GM10266 (cell line): ENCODE measurements at regions not wholly inside any gene's neighbourhood (a gene's known extent, or its start where the extent isn't known, plus 50 kb on each side); places are given as distances from the start of the nearest gene placed in this dataset.

Experiments
- DNase-seq: peaks from one replicate; pipeline ENCODE4 v3.0.0; 2012; ENCODE audit errors: extremely low spot score
- CTCF ChIP-seq: IDR thresholded peaks from 2 replicates; pipeline ENCODE4 v1.5.1; 2012; ENCODE audit warnings: mild to moderate bottlenecking, low read depth; ENCODE audit not compliant: control insufficient read depth, insufficient read depth; ENCODE audit errors: missing control alignments

DNA sequence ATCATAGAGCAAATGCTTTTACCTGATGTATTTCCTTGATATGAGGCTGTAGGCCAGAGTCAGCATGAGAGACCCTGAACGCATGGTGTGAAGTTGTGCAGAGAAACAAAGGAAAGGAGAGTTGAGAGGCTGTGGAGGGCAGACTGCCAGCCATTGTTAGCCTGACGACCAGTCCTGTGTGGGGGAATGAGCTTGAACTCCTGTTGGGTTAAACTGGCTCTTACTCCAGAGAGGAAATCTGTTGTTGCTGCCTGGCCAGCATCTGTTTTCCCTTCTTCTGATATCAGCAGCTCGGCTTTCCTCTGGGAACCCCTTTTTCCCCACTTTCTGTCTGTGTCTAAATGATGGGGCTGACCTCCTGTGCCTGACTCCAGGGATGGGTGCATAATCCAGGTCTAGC lies 158.2 kb upstream of the ZFP64 start:
- TF ChIP-seq CTCF: no peak
- no peak for DNase-seq

DNA sequence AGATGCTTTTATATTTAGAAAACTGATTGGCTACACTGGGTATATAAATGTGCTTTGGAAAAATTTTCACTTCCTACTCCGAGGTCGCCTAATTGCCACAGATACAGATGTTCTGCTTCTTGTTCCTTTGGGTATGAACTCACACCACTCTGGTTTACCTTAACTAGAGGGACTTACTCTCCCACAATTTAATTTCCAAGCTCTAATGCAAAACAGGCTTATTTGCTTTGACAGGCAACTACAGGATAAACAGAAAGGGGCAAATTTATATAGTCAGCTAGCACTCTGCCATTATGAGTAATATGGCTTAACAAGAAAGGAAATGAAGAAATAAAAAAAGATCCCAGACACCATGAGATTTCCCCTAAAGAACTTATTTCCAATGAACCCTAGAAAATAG lies 156.9 kb upstream of the ZFP64 start:
- no peak for DNase-seq
- TF ChIP-seq CTCF: no peak

DNA sequence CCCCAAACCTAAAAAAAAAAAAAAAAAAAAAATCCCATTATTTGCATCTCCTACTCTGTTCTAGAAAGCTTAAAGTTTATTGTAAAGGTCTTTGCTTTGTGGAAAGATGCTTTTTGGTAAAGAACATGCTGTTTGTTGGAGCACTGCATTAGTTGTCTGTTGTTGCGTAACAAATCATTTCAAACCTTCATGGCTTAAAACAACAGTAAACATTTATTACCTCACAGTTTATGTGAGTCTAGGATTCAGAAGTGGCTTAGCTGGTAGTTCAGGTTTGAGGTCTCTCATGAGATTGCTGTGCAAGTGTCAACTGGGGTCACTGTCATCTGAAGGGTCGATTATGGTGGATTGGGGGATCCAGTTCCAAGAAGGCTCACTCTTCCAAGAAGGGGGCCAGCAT lies 155.2 kb upstream of the ZFP64 start:
- no peak for TF ChIP-seq CTCF
- DNase-seq: no peak

DNA sequence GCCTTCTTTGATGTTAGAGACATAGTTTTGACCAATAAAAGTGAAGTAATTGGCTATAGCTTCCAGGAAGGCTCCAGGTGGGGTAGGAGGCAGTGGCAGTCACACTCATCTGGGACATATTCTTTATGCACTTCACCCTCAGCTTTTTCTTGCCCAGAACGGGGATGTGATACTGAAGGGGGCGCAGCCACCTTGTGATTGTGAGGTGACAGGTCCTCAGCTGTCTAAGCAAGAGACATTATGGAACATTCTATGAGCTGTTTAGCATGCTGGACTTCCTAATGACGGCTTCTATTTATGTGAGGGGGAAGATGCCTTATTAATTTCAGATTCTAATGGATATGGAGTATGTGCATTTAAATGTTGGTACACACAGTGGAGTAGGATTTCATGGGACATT lies 151.3 kb upstream of the ZFP64 start:
- TF ChIP-seq CTCF: no peak
- DNase-seq: no peak

DNA sequence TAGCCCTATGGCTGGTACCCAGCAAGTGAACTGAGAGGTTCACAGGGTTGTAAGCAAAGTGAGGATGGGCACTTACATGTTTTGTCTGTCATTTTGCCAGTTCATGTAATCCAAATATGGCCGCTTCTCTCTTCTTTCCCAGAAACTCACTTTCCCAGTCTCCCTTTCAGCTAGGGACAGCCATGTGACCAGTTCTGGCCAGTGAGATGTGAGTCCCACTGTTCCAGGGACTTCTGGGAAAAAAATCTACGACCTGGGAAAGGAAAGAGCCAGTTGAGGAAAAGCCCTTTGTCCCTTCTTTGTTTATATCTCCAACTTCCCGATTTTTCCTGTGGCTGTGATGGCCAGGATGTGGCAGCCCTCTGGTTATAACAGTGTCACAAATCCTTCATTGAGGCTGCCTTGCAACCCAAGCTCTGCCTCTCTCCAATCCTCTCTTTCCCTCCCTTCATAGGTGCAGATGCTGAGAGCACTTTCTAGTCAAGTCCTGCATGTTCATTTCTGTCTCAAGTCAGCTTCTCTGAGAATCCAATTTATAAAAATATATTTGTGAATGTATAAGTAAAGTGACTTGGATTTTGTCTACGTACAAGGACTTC lies 148.6 kb upstream of the ZFP64 start:
- TF ChIP-seq CTCF: no peak
- no peak for DNase-seq

- TF ChIP-seq CTCF: no peak
- no peak for DNase-seq
These were observed 141.2 kb upstream of the ZFP64 start for GRCh38 chr20:52332649-52333250.

DNA sequence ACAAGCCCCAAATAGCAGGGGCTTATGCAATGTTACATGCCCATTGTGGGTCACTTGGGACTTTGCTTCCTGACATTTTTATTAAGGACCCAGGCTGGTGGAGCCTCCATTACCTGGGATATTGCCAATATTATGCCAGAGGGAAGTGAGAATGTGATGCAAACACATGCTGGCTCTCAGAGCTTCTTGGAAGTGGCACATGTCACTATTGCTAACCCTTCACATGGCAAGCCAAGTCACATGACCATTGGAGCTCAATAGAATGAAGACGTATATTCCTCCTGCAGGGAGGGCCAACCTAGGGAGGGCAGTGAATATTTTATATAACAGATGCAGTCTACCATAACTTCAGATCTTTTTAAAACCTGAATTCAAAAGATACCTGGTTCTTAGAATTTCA lies 140.7 kb upstream of the ZFP64 start:
- no peak for TF ChIP-seq CTCF
- DNase-seq: no peak
